ENCODE measurements at regions not wholly inside any gene's neighbourhood (a gene's known extent, or its start where the extent isn't known, plus 50 kb on each side); places are given as distances from the start of the nearest gene placed in this dataset.

DNA sequence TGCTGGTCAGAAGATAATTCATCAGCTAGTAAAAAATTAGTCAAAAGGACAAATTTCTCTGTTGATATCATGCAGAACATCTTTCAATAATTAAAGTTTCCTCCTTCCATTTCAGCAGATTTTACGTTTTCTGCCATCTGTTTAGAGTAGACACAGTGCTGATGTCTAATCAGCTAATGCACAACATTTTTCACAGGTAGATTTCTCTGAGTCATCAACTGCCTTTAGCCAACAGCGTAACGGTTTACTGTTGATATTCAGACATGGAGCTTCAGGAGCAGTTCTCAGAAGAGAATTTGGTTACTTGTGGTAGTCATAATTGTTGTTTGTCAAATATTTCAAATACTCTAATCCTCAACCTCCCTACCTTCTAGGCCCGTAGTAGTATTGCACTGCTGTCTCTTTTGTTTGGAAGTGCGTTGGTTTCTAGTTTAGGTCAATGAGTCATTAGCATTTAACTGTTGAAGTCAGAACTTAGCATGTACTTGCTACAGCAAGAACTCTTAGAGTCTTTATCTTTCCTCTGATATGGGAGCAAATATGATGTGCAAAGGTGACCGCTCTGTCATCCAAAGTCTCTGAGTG is 86.8 kb upstream of the TFPI start (continued):
- TF ChIP-seq, protein P1, sequence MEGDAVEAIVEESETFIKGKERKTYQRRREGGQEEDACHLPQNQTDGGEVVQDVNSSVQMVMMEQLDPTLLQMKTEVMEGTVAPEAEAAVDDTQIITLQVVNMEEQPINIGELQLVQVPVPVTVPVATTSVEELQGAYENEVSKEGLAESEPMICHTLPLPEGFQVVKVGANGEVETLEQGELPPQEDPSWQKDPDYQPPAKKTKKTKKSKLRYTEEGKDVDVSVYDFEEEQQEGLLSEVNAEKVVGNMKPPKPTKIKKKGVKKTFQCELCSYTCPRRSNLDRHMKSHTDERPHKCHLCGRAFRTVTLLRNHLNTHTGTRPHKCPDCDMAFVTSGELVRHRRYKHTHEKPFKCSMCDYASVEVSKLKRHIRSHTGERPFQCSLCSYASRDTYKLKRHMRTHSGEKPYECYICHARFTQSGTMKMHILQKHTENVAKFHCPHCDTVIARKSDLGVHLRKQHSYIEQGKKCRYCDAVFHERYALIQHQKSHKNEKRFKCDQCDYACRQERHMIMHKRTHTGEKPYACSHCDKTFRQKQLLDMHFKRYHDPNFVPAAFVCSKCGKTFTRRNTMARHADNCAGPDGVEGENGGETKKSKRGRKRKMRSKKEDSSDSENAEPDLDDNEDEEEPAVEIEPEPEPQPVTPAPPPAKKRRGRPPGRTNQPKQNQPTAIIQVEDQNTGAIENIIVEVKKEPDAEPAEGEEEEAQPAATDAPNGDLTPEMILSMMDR (conservative IDR thresholded peaks at IDR 0.05; ENCODE audit: low read depth in 2 of 2), result no peak
- TF ChIP-seq ZNF114 (CRISPR knock-in tag; IDR thresholded peaks at IDR 0.05) (no peak), STAT1 (IDR thresholded peaks at IDR 0.05; ENCODE audit: unreplicated experiment) (no peak), POLR2AphosphoS5 (IDR thresholded peaks at IDR 0.05; ENCODE audit: low read depth) (no peak), EZH2 (IDR thresholded peaks at IDR 0.05; ENCODE audit: low read depth, unreplicated experiment) (no peak), REST (IDR thresholded peaks at IDR 0.05; ENCODE audit: unreplicated experiment) (no peak), NANOG (IDR thresholded peaks at IDR 0.05; ENCODE audit: borderline replicate concordance) (no peak)

- Histone ChIP-seq H3K27me3 (ENCODE audit: insufficient read depth) (no peaks in the 10 kb centered on the region), H3K4me3 (no peak overlapping the region), H3F3A (replicated peaks; ENCODE audit: low read depth) (no peaks in the 10 kb centered on the region), H3K36me3 (ENCODE audit: insufficient read depth) (no peaks in the 10 kb centered on the region), H3K27ac (ENCODE audit: low read depth) (no peak overlapping the region), H3K4me1 (ENCODE audit: insufficient read depth) (no peaks in the 10 kb centered on the region), H4K20me1 (replicated peaks; ENCODE audit: insufficient read depth) (no peaks in the 10 kb centered on the region), H3K4me2 (no peak overlapping the region), H2AFZ (no peak overlapping the region), H3K9me2 (ENCODE audit: insufficient read depth) (no peaks in the 10 kb centered on the region), H3K79me2 (replicated peaks; ENCODE audit: insufficient read depth) (no peaks in the 10 kb centered on the region)
- Mint-ChIP-seq H3K27me3 (ENCODE audit: insufficient read depth, low read depth, poor library complexity) (no peaks in the 10 kb centered on the region), H3K27ac (no peak overlapping the region), H3K36me3 (ENCODE audit: low read depth) (peaks cover 9% of the 10 kb centered on the region), H3K4me3 (no peak overlapping the region), H3K9me3 (peaks cover 18% of the 10 kb centered on the region), H3K4me1 (no peaks in the 10 kb centered on the region)
- ATAC-seq (no peak), DNase-seq (ENCODE audit: low spot score) (no peak)
- no peak for TF ChIP-seq CREB1 (CRISPR knock-in tag; IDR thresholded peaks at IDR 0.05; ENCODE audit: low read depth)
- TF ChIP-seq, protein P2, sequence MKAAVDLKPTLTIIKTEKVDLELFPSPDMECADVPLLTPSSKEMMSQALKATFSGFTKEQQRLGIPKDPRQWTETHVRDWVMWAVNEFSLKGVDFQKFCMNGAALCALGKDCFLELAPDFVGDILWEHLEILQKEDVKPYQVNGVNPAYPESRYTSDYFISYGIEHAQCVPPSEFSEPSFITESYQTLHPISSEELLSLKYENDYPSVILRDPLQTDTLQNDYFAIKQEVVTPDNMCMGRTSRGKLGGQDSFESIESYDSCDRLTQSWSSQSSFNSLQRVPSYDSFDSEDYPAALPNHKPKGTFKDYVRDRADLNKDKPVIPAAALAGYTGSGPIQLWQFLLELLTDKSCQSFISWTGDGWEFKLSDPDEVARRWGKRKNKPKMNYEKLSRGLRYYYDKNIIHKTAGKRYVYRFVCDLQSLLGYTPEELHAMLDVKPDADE (IDR thresholded peaks at IDR 0.05), result no peak
- TF ChIP-seq JUNB (IDR thresholded peaks at IDR 0.05; ENCODE audit: unreplicated experiment), result no peak
Measured at GRCh38 chr2:187642498-187642897, 88.3 kb upstream of the TFPI start.
